Fibroblast of lung (primary cell): ENCODE measurements at regions not wholly inside any gene's neighbourhood (a gene's known extent, or its start where the extent isn't known, plus 50 kb on each side); places are given as distances from the start of the nearest gene placed in this dataset.

Experiments
- EZH2 ChIP-seq: IDR thresholded peaks from 2 replicates; pipeline ENCODE4 v1.5.1; 2012; ENCODE audit warnings: low read length, control low read depth, mild to moderate bottlenecking; ENCODE audit errors: missing control alignments
- TF ChIP-seq, protein P1 (sequence below), 2 donors: IDR thresholded peaks in 1 of 2; conservative IDR thresholded peaks in 1 of 2; 1 replicate in 1 of 2; 2 replicates in 1 of 2; pipeline ENCODE4 v1.5.1; 2011 to 2012; ENCODE audit warnings: low read length in 2 of 2, control low read depth in 1 of 2, inconsistent platforms in 1 of 2, low read depth in 1 of 2, mild to moderate bottlenecking in 1 of 2

DNA sequence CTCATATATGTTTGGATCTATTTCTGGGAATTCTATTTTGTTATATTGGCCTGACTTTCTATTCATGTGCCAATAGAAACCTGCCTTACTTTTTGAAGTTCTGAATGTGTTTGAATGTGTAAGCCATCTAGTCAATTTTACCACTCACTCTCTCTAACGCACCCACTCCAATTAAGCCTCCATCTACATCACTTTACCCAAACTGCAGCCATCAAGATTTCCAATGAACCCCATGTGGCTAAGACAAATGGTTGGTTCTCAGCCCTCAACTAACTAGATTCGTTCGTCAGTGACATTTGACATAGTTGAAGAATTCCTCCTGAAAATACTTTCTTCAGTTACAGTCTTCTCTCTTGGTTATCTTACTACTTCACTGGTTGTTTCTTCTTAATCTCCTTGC, 137.3 kb upstream of the FSHR start:
- no peak for TF ChIP-seq EZH2
- TF ChIP-seq, protein P1, sequence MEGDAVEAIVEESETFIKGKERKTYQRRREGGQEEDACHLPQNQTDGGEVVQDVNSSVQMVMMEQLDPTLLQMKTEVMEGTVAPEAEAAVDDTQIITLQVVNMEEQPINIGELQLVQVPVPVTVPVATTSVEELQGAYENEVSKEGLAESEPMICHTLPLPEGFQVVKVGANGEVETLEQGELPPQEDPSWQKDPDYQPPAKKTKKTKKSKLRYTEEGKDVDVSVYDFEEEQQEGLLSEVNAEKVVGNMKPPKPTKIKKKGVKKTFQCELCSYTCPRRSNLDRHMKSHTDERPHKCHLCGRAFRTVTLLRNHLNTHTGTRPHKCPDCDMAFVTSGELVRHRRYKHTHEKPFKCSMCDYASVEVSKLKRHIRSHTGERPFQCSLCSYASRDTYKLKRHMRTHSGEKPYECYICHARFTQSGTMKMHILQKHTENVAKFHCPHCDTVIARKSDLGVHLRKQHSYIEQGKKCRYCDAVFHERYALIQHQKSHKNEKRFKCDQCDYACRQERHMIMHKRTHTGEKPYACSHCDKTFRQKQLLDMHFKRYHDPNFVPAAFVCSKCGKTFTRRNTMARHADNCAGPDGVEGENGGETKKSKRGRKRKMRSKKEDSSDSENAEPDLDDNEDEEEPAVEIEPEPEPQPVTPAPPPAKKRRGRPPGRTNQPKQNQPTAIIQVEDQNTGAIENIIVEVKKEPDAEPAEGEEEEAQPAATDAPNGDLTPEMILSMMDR (conservative IDR thresholded peaks at IDR 0.05 in 1 of 2, IDR thresholded peaks at IDR 0.05 in 1 of 2; ENCODE audit: low read depth in 1 of 2, low read length in 2 of 2) = no peak
